ENCODE measurements at regions not wholly inside any gene's neighbourhood (a gene's known extent, or its start where the extent isn't known, plus 50 kb on each side); places are given as distances from the start of the nearest gene placed in this dataset.

DNA sequence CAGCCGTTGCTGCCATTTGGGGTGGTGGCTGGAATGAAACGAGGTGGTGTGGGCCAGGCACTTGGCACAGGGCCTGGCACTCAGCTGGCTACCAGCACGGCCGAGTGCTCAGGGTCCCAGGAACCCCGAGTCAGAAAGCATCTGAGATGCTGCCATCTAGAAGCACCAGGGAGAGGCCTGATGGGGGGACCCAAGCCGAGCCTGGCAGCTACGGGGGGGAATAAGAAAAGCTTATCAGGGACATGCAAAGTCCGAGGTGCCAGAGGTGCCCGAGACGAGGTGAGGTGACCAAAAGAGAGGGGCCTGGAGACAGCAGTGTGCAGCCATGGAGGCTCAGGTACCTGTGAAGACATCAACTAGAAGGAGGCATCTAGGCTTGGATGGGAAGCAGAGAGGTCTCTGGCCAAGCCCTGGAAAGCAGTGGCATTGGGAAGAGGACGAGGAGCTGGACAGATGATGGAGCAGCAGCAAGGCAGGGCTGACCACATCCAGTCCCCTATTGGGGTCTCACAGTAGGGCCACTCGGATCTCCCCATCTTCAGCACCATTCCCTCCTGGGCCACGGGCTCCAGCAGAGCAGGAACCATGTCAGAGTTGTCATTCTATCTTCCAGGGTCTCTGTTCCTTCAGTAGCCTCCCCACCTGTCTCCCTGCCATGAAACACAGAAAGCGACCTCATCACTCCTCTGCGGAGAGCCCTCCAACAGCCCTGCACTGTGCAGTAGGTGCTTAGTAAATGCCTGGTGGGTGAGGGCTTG lies 59.3 kb upstream of the DIO3 start:
- no peak for FAIRE-seq
- TF ChIP-seq POLR2A (IDR thresholded peaks at IDR 0.05; ENCODE audit: low read depth, low read length): no peak
- DNase-seq (ENCODE audit: insufficient read length, low spot score): no peak

DNA sequence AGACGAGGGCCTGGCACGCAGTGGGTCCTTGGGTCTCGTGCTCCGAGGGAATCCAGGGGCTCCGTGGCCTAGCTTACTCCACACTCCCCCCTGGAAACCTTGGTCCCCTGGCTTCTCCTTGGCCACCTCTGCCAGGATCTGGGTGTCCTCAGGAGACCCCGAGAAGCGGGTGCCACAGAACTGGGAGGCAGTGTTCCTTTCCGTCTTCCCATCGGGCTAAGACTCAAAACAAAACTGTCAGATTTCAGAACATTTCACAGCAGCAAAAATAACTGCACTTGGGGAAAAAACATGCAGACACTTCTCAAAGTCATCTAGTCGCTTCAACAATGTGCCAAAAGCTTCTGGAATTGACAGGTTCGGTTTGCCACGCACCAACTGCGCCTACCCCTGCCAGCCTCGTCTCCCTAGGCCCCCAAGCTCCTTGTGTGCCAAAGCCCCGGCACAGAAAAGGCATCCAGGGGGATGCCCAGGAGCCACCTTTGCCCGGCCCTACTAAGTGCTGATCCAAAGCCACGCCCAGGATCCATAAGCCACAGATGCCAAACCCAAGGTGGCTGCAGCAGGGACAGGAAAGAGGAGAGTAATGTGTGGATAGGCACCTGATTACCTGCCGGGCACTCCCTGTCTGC lies 58.4 kb upstream of the DIO3 start:
- no peak for FAIRE-seq
- TF ChIP-seq POLR2A (IDR thresholded peaks at IDR 0.05; ENCODE audit: low read depth, low read length): no peak
- no peak for DNase-seq (ENCODE audit: insufficient read length, low spot score)

DNA sequence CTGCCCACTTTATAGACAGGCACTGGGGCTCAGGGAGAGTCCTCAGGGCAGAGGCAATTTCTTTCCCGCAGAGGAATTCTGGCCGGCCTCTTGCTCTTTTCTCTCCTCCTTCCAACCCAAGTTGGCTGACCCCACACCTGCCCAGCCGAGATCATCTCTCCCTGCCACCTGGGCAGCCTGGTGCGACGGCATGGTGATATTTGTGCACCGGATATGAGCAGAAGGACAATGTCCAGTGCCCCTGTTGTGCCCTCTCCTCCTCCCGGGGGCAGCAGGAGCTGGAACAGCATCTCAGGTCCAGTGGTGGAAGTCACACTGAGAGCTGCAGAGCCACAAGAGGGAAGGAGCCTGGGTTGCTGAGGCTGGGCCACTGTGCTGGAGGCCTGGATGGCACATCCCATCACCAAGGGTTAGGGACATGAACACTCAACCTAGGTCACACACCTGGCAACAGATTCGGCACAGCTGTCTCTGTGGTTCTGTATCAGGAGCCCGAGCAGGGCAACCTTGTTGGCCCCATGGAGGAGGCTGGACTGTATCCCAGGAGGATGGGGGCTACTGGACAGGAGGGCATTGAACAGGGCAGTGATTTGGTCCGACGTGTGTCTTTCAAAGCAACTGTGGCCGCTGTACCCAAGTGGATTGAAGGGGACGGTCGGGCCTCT lies 57.7 kb upstream of the DIO3 start:
- no peak for TF ChIP-seq POLR2A (IDR thresholded peaks at IDR 0.05; ENCODE audit: low read depth, low read length)
- FAIRE-seq: no peak
- no peak for DNase-seq (ENCODE audit: insufficient read length, low spot score)

DNA sequence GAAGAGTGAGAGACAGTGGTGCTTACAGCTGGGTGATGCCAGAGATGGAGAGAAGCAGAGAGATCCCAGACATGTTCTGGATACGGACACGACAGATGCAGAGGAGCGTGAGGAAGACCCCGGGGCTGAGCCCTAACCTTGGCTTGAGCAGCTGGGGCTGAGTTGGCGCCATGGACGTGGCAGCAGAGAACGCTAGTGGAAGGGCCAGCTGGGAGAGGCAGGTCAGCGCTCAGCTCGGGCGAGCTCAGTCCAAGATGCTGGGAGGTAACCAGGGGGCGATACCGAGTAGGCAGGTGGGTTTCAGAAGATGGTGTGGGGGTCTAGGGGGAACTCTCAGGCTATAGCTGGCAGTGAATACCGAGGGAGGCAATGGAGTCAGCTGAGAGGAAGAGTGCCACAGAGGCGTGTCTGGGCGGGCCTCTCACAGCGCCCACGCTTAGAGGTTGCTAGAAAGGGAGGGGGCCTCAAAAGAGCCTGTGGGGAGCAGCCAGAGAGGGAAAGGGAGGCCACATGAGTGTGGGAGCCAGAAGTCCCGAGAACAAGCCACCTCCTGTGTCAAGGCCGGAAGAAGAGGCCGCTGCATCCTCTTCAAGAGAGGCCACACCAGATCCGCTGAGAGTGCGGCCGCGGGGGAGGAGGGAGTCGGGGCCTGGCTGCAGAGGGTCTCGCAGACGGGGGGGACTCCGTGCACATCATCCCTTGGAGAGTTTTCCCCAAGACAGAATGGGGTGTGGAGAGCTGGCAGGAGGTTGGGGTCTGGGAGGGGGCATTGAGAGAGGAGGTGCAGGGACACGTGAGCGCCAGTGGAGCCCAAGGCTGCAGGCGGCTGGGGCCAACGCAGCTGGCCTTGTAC lies 57.0 kb upstream of the DIO3 start:
- TF ChIP-seq POLR2A (IDR thresholded peaks at IDR 0.05; ENCODE audit: low read depth, low read length): no peak
- DNase-seq (ENCODE audit: insufficient read length, low spot score) (no peak), FAIRE-seq (no peak)

DNA sequence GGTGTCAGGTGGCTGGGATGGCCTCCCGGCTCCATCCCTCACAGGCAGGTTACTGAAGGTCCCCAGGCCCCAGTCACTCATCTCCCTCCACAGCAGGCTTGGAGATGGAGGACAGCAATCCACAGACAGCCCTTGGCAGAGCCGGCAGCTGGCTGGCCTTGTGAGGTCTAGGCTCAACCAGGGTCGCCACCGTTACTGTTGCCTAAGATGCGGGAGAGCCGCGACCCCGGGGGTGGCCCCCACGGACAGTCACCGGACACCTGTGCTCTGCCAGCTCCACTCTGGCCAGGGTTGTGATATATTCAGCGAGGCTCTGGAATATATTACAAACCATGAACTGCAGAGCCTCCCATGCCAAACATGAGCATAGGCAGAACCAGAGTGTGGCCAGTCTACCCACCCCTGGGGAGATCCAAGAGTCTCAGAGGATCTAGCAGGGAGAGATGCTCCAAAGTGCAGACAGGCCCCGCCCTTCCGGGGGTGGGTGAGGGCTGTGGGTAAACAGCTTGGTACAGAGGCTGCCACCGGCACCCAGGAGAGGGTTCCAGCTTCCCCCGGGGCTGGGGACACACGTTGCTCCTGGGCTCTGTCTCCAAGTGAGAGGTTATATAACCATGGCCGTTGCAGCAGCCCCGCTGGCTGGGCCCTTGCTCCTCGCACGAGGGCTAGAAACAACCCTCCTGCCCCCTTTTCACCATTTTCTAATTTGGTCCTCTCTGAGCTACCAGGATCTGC lies 55.9 kb upstream of the DIO3 start:
- FAIRE-seq (no peak), DNase-seq (ENCODE audit: insufficient read length, low spot score) (no peak)
- no peak for TF ChIP-seq POLR2A (IDR thresholded peaks at IDR 0.05; ENCODE audit: low read depth, low read length)

DNA sequence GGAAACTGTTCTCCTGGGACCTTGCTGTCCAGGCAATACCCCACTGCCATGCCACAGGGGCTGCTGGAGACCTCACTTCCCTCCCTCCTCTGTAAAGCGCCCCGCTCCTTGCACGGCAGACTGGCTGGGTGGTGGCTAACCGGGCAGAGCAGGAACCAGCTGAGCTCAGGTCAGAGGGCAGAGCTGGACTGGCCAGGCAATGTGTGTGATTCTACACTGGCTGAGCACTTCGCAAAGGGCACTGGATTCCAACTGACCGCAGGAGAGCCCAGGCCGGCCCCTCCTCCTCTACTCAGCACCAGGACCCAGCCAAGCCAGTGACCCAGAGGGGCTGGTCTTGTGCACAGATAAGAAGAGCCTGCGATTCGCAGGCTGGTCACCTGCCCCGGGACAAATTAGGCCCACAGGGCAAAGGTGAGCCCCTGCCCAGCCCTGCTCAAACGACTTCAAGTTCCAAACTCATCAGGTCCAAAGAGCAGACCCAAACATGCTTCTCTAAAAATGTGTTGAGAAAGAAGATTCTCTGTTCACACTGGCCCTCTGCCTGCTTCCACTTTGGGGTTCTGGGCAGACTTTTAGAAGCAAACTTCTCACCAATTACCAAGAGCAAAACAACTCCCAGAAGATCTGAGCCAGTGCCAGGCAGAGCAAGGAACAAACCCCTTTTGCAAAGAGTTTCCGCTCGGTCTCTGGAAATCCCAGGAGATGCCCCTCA lies 54.9 kb upstream of the DIO3 start:
- TF ChIP-seq POLR2A (IDR thresholded peaks at IDR 0.05; ENCODE audit: low read depth, low read length): no peak
- FAIRE-seq (no peak), DNase-seq (ENCODE audit: insufficient read length, low spot score) (no peak)

DNA sequence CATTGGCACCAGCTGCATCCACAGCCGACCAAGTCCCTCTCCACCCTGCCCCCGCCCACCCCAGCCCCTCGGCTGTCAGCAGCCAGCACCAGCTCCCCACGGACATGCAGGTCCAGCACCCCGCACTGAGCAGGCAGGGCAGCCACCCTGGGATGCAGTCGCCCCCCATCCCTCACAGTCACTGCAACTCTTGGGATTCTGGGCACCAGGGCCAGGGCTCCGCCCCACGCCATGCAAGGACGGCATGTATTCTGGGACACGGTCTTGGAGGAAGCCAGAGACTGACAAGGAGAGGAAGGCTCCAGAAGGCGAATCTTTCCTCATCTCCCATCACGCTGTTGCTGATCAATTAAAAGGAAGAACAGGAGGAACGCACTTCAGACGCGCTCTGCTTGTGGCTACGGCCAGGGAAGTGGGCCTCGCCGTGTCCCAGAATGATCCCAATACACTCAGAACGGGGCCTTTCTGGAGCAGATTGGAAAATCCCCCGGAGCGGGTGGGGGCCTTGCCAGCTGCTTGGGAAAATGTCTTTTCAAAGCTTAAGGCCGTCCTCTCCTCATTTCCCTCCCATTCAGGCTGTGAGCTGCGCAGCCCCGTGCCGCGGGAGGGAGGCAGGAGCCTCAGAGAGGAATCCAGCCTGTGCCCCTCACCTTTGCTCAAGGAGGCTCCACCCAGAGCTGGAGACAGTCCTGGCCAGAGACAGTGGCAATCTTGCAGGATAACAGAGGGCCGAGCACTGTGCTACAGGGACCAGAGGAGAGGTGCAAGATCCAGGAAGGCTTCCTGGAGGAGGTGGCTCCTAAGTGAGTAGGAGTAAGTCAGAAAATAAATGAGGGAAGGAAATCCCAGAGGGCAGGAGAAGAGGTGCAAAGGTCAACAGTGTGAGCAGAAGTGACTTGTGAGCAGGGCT lies 54.1 kb upstream of the DIO3 start:
- FAIRE-seq: no peak
- no peak for TF ChIP-seq POLR2A (IDR thresholded peaks at IDR 0.05; ENCODE audit: low read depth, low read length)
- no peak for DNase-seq (ENCODE audit: insufficient read length, low spot score)

DNA sequence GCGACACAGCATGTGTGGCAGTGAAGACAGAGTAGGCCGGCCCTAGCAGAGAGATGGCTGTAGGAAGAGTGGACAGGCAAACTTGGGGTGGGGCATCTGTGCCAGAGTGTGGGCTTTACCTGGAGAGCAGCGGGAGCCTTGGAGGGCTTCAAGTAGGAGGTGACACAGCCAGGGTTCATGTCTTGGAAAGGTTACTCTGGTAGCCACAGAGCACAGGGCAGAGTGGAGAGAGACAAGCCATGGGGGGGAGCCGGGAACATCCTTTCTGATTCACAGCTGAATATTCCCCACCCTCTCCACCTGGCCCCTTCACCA lies 53.5 kb upstream of the DIO3 start:
- no peak for DNase-seq (ENCODE audit: insufficient read length, low spot score)
- FAIRE-seq: no peak
- TF ChIP-seq POLR2A (IDR thresholded peaks at IDR 0.05; ENCODE audit: low read depth, low read length): no peak

DNA sequence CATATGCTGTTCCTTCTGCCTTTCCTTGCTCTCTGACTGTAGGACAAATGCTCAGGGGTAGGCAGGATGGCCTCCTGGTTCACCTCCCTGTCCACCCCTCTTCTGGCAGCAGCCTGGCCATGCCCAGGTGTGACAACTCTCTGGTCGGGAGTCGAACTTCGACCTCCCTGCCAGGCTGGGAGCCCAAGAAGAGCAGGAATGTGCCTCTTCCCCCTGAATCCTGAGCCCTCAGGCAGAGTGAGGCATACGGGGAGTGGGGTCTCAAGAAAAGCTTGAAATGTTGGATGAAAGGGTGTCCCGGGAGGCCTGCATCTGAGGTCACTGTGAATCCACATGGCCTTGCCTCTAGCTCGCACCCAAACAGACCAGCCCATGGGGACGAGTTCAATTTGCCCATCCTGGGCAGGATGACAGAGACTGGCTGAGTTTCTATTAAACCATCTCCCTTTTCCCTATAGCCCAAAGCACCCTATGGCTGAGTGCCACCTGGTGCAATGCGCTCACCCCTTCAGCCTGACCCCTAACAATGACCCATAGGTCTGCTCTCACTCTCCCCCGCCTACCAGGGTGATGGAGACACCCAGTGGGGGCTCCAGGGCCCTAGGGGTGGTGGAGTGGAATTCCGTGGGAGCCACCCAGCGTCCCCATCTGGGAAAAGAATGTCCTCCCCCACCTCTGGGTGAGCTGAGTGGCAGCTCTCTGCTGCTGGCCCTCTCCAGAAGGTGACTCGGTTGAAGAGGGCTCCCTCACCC lies 52.9 kb upstream of the DIO3 start:
- FAIRE-seq: no peak
- TF ChIP-seq POLR2A (IDR thresholded peaks at IDR 0.05; ENCODE audit: low read depth, low read length): no peak
- DNase-seq (ENCODE audit: insufficient read length, low spot score): no peak

DNA sequence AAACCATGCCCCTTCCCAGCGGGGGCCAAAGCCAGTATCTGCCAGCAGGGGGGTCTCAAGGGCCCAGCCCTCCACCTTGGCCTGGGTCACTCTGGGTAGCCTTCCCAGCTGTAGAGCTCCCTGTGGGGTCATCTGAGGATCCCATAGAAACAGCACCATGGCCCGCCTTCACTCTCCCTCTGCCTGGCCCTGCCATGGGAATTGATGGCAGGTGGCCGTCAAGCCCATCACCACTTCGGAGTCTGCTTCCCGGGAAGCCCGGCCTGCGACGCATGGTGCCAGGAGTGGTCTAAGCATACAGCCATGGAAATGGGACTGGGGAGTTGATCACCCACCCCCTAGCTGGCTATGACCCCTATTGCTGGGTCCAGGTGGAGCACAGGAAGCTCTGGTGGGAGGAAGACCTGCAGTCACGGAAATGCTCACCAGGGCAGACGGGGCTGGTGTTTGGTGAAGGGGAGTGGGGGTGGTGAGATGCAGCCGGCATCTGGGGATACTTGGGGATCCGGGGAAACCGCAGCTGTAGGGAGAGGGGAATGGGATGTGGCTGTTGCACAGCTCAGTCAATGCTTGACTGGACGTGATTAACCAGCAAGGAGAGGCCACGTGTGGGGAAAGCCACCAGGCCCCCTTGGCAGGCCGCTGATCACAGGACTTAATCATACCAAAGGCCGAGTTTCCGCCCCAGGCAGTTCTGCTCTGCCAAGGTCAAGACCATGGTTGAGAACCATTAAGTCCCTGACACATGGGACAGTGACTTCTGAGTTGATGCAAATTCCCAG lies 52.2 kb upstream of the DIO3 start:
- no peak for TF ChIP-seq POLR2A (IDR thresholded peaks at IDR 0.05; ENCODE audit: low read depth, low read length)
- DNase-seq (ENCODE audit: insufficient read length, low spot score): no peak
- no peak for FAIRE-seq
